Stomach (tissue), 8 donors: ENCODE measurements at regions not wholly inside any gene's neighbourhood (a gene's known extent, or its start where the extent isn't known, plus 50 kb on each side); places are given as distances from the start of the nearest gene placed in this dataset.

Source experiments
- DNase-seq, 2 donors: peaks; one replicate each; pipeline versions ENCODE4 v3.0.0 to v3.0.0-alpha.2; 2013 to 2019
- H3K27ac ChIP-seq, 5 donors: fragments of 200-600 bp in 4 of 5; sonication (generic) in 4 of 5; one replicate each; pipeline ENCODE4 v1.5.1; 2013 to 2019; ENCODE audit warnings: mild to moderate bottlenecking in 1 of 5, moderate library complexity in 1 of 5
- H3K27me3 ChIP-seq, 3 donors: fragments of 200-600 bp; sonication (generic); one replicate each; pipeline ENCODE4 v1.5.1; 2017 to 2019; ENCODE audit warnings: mixed run types in 1 of 3
- H3K36me3 ChIP-seq, 4 donors: fragments of 200-600 bp; sonication (generic); 1 replicate in 3 of 4; 2 replicates in 1 of 4; pipeline ENCODE4 v1.5.1; 2016 to 2019
- H3K4me1 ChIP-seq, 4 donors: fragments of 200-600 bp; sonication (generic); one replicate each; pipeline ENCODE4 v1.5.1; 2016 to 2019
- H3K4me3 ChIP-seq, 4 donors: fragments of 200-600 bp; sonication (generic) in 3 of 4; one replicate each; pipeline ENCODE4 v1.5.1; 2016 to 2019; ENCODE audit warnings: mild to moderate bottlenecking in 1 of 4
- H3K9me3 ChIP-seq, 4 donors: fragments of 200-600 bp; sonication (generic); one replicate each; pipeline ENCODE4 v1.5.1; 2016 to 2019
- EP300 ChIP-seq: sonication (generic); formaldehyde crosslinking; IDR thresholded peaks from one replicate; pipeline ENCODE4 v1.6.1; 2017; ENCODE audit warnings: antibody characterized with exemption
- POLR2A ChIP-seq, 4 donors: fragments of 450-650 bp; IDR thresholded peaks; one replicate each; pipeline ENCODE4 v1.6.1; 2016; ENCODE audit warnings: antibody characterized with exemption in 4 of 4, control low read depth in 2 of 4, mild to moderate bottlenecking in 1 of 4, moderate library complexity in 1 of 4
- POLR2AphosphoS5 ChIP-seq, 3 donors: sonication (generic); formaldehyde crosslinking; IDR thresholded peaks; one replicate each; pipeline ENCODE4 v1.6.1; 2016; ENCODE audit warnings: antibody characterized with exemption in 3 of 3
- WGBS, 5 donors: extraction: QIAGEN DNeasy Blood & Tissue Kit in 3 of 5; methylation state at CpG; one replicate each; pipeline versions ENCODE4 v1.1.5 to v1.1.7; 2013 to 2018; 5-methylcytosine and 5-hydroxymethylcytosine counted together
- intact Hi-C: fragments of 100-400 bp; cut with DNase I; formaldehyde crosslinking; loops from one replicate; pipeline ENCODE4 v1.15.1; 2023; ENCODE audit warnings: low total_unique reads
- TF ChIP-seq, protein P1 (sequence below), 7 experiments: fragments of 450-650 bp in 4 of 7; fragments of 200-600 bp in 3 of 7; sonication (generic) in 3 of 7; IDR thresholded peaks; one replicate each; pipeline ENCODE4 v1.5.1; 2016 to 2019; ENCODE audit warnings: antibody characterized with exemption in 7 of 7, control low read depth in 2 of 7, mild to moderate bottlenecking in 1 of 7
- donor health status: healthy with polysubstance abuse.
- donor health status: Bipolar disorder and iron deficiency.
- donor health status: healthy.

DNA sequence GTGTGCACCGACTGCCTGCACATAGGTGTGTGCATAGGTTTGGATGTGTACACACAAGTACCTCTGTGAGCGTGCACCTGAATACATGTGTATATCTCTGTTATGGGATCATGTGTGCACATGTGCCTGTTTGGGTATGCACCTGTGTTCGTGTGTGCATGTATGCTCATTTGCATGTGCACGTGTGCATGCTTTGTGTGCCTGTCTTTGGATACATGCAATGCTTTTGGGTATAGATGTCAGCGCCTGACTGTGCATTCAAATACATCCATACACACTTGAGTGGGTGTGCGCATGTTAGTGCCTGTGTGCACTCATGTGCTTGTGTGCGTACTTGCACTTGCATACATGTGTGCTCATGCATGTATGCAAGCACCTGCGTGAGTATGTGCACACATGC lies 258.1 kb downstream of the IRX2 start:
- no peak for TF ChIP-seq POLR2A (IDR thresholded peaks at IDR 0.05)
- TF ChIP-seq EP300: no peak
- no peak for TF ChIP-seq POLR2AphosphoS5 (IDR thresholded peaks at IDR 0.05)
- TF ChIP-seq, protein P1, sequence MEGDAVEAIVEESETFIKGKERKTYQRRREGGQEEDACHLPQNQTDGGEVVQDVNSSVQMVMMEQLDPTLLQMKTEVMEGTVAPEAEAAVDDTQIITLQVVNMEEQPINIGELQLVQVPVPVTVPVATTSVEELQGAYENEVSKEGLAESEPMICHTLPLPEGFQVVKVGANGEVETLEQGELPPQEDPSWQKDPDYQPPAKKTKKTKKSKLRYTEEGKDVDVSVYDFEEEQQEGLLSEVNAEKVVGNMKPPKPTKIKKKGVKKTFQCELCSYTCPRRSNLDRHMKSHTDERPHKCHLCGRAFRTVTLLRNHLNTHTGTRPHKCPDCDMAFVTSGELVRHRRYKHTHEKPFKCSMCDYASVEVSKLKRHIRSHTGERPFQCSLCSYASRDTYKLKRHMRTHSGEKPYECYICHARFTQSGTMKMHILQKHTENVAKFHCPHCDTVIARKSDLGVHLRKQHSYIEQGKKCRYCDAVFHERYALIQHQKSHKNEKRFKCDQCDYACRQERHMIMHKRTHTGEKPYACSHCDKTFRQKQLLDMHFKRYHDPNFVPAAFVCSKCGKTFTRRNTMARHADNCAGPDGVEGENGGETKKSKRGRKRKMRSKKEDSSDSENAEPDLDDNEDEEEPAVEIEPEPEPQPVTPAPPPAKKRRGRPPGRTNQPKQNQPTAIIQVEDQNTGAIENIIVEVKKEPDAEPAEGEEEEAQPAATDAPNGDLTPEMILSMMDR (IDR thresholded peaks at IDR 0.05): no peak
- H3K27me3 ChIP-seq: no peaks in the 10 kb centered on the region
- no peaks in the 10 kb centered on the region for H3K4me1 ChIP-seq
- no peaks in the 10 kb centered on the region for H3K9me3 ChIP-seq
- DNase-seq: no peak
- H3K4me3 ChIP-seq: no peak overlapping the region
- no peaks in the 10 kb centered on the region for H3K36me3 ChIP-seq
- intact Hi-C loops: no loop called here
- 76 to 94% (median 90%) methylated on average over 8 of the region's 8 CpGs for WGBS, 5 donors
- no peak overlapping the region for H3K27ac ChIP-seq

DNA sequence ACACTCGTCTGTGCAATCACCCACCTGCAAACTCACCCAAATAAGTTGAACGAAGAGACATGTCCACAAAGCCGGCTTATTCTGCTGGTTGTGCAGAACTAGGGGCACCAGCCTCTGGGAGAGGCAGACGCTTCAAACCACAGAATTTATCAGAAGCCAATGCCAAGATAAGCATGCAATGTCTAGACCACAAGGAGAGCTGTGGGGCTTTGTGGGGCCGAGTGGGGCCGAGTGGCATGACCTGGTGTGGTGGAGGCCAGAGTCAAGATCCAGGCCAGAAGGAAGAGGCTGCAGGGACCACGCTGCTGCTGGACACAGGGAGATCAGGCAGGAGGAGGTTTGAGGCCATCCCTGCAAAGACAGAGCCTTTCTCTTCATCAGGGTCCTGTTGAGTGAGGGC lies 259.0 kb downstream of the IRX2 start:
- DNase-seq: no peak
- no peaks in the 10 kb centered on the region for H3K4me1 ChIP-seq
- H3K4me3 ChIP-seq: no peak overlapping the region
- WGBS, 5 donors: 43 to 61% (median 53%) methylated on average over 6 to 7 of the region's 7 CpGs
- no peaks in the 10 kb centered on the region for H3K27me3 ChIP-seq
- no peaks in the 10 kb centered on the region for H3K36me3 ChIP-seq
- no peak for TF ChIP-seq POLR2A (IDR thresholded peaks at IDR 0.05)
- intact Hi-C loops: no loop called here
- H3K27ac ChIP-seq: no peak overlapping the region
- H3K9me3 ChIP-seq: no peaks in the 10 kb centered on the region

DNA sequence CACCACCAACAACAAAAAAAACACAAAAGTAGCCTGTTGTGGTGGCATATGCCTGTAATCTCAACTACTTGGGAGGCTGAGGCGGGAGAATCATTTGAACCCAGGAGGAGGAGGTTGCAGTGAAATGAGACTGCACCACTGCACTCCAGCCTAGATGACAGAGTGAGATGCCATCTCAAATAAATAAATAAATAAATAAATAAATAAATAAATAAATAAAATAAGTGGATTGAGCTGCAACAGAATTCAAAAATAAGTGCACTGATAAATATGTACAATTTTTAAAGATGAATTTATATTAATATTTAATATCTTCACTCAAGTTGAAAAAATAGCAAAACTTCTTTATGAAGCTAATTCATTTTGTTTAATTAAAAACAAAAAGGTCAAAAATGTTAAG lies 259.6 kb downstream of the IRX2 start:
- no peak overlapping the region for H3K4me3 ChIP-seq
- H3K4me1 ChIP-seq: no peaks in the 10 kb centered on the region
- 56 to 100% (median 95%) methylated on average over 1 of the region's 1 CpG for WGBS, 5 donors
- no peaks in the 10 kb centered on the region for H3K9me3 ChIP-seq
- intact Hi-C loops: no loop called here
- H3K36me3 ChIP-seq: no peaks in the 10 kb centered on the region
- no peaks in the 10 kb centered on the region for H3K27me3 ChIP-seq
- DNase-seq: no peak
- no peak overlapping the region for H3K27ac ChIP-seq
- no peak for TF ChIP-seq POLR2AphosphoS5 (IDR thresholded peaks at IDR 0.05)
- no peak for TF ChIP-seq EP300
- no peak for TF ChIP-seq POLR2A (IDR thresholded peaks at IDR 0.05)
- TF ChIP-seq, protein P1 (IDR thresholded peaks at IDR 0.05): no peak

DNA sequence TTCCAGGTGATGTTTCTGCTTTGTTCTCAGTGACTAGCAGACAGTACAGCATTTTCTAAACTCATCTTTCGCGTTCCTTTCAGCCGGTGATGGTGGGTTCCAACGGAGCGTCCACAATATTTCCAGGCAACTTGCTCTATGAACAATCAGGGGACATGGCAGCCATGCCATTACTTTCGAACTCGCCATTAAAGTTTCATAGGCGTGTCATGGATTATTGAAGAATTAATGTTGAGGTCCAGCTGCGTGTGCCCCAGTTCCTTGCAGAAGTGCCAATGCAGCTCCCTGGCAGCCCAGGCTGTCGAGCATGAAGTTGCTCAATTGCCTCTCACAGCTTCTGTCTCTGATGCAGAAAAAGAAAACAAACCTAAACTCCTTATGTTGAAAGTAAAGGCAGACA lies 262.2 kb downstream of the IRX2 start:
- no peaks in the 10 kb centered on the region for H3K9me3 ChIP-seq
- H3K4me1 ChIP-seq: no peaks in the 10 kb centered on the region
- intact Hi-C loops: no loop called here
- H3K27me3 ChIP-seq: no peaks in the 10 kb centered on the region
- 84 to 90% (median 88%) methylated on average over 10 of the region's 10 CpGs for WGBS, 5 donors
- H3K27ac ChIP-seq: no peak overlapping the region
- H3K36me3 ChIP-seq: no peaks in the 10 kb centered on the region
- no peak for DNase-seq
- H3K4me3 ChIP-seq: no peak overlapping the region
- no peak for TF ChIP-seq POLR2A (IDR thresholded peaks at IDR 0.05)
- no peak for TF ChIP-seq POLR2AphosphoS5 (IDR thresholded peaks at IDR 0.05)
- TF ChIP-seq, protein P1 (IDR thresholded peaks at IDR 0.05): no peak
- TF ChIP-seq EP300: no peak

DNA sequence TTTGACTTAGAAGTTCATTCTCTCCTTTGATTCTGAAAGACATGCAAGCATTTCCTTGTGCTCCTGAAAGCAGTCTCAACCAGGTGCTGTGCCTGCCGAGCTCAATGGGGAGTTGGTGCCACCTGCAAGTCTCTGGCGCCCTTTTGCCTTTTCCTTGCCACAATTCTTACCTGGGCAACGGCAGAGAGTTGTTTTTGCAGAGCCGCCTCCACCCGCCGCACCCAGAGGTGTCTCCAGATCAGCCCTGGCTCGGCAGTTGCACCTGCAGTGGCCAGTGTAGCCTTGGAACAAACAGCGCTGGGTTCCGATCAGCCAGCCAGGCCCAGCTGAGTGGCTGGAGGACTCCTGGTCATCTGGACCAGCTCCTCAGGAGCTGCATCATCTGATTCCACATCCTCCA lies 262.9 kb downstream of the IRX2 start:
- no peak overlapping the region for H3K4me3 ChIP-seq
- intact Hi-C loops: no loop called here
- 70 to 85% (median 80%) methylated on average over 9 of the region's 9 CpGs for WGBS, 5 donors

More for the DNA sequence above, 262.9 kb downstream of the IRX2 start:
- Histone ChIP-seq H3K4me1 (no peaks in the 10 kb centered on the region), H3K27me3 (no peaks in the 10 kb centered on the region), H3K36me3 (no peaks in the 10 kb centered on the region), H3K9me3 (no peaks in the 10 kb centered on the region), H3K27ac (no peak overlapping the region)
- TF ChIP-seq POLR2AphosphoS5 (IDR thresholded peaks at IDR 0.05) (no peak), POLR2A (IDR thresholded peaks at IDR 0.05) (no peak), EP300 (no peak)
- TF ChIP-seq, protein P1 (IDR thresholded peaks at IDR 0.05): no peak
- no peak for DNase-seq
